ENCODE measurements at regions not wholly inside any gene's neighbourhood (a gene's known extent, or its start where the extent isn't known, plus 50 kb on each side); places are given as distances from the start of the nearest gene placed in this dataset.

DNA sequence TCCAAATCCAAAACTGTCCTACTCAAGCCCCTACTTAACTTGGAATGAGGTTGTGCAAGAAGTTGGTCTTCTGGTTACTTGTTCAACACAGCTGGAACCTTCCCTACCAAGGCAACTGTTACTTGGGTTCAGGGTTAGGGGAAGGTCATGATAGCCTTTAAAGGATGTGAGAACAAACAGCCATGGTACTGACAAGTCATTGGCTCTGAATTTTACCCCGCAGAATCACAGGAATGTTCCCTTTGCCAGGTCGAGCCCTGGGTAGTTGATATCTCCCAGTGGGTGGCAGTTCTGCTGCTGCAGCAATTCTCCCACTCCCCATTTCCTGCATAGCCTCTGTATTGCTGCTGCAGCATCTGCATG lies 396.1 kb upstream of the MPDZ start:
- WGBS, 2 donors, result 52 to 57% methylated on average over 2 of the region's 2 CpGs
- ATAC-seq (ENCODE audit: insufficient read depth, low FRiP score), result no peak

DNA sequence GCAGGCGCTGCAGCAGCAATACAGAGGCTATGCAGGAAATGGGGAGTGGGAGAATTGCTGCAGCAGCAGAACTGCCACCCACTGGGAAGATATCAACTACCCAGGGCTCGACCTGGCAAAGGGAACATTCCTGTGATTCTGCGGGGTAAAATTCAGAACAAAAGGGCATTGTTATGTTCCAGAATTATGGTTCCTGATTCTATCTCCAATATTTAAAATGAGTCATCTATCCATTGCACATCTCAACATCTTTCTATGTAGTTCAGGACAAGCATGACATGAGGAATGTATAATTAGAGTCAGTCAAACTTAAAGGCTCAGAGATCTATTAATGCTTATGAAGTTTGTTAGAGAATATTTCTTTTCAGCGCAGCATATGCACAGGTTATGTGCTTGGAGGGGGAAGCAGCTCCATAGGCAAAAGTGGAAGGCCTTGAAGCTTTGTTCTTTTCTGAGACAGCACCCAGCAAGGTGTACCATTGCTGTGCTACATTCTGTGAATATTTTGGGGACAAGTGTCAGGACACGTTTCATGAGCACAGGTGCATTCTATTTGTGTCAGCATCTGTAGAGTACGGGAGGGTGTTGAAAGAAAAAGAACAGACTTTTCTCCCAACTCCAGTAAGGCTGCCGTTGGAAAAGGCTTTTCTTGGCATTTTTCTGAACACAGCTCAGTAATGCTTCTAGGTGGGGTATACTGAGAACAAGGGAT lies 395.6 kb upstream of the MPDZ start:
- Histone ChIP-seq H3K27me3 (ENCODE audit: control insufficient read depth in 3 of 3, insufficient read depth in 3 of 3, low read length in 2 of 3) (no peaks in the 10 kb centered on the region), H3K27ac (ENCODE audit: low read depth in 1 of 2, low read length in 1 of 2) (peak overlapping the region in 1 of 2 donors; percentile 12), H3K36me3 (ENCODE audit: control insufficient read depth in 4 of 4, insufficient read depth in 4 of 4, low read length in 4 of 4) (peaks cover 0 to 2% (median 0%) of the 10 kb centered on the region in 4 donors), H3K4me1 (ENCODE audit: control insufficient read depth in 5 of 5, insufficient read depth in 5 of 5, low read length in 5 of 5) (no peaks in the 10 kb centered on the region), H3K9ac (ENCODE audit: insufficient read depth in 1 of 2, low read length in 2 of 2) (no peak overlapping the region), H3K4me3 (no peak overlapping the region), H3K9me3 (ENCODE audit: control insufficient read depth in 4 of 4, insufficient read depth in 3 of 4, low read length in 3 of 4) (no peaks in the 10 kb centered on the region)
- WGBS, 2 donors, result 80 to 83% methylated on average over 7 of the region's 7 CpGs
- TF ChIP-seq, protein P1, sequence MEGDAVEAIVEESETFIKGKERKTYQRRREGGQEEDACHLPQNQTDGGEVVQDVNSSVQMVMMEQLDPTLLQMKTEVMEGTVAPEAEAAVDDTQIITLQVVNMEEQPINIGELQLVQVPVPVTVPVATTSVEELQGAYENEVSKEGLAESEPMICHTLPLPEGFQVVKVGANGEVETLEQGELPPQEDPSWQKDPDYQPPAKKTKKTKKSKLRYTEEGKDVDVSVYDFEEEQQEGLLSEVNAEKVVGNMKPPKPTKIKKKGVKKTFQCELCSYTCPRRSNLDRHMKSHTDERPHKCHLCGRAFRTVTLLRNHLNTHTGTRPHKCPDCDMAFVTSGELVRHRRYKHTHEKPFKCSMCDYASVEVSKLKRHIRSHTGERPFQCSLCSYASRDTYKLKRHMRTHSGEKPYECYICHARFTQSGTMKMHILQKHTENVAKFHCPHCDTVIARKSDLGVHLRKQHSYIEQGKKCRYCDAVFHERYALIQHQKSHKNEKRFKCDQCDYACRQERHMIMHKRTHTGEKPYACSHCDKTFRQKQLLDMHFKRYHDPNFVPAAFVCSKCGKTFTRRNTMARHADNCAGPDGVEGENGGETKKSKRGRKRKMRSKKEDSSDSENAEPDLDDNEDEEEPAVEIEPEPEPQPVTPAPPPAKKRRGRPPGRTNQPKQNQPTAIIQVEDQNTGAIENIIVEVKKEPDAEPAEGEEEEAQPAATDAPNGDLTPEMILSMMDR (IDR thresholded peaks at IDR 0.05; ENCODE audit: control extremely low read depth, extremely low read depth), result no peak
- DNase-seq (no peak), ATAC-seq (ENCODE audit: insufficient read depth, low FRiP score) (no peak)

More for the DNA sequence above, 396.1 kb upstream of the MPDZ start:
- no peak overlapping the region for H3K4me3 ChIP-seq
- H3K36me3 ChIP-seq (ENCODE audit: control insufficient read depth in 4 of 4, insufficient read depth in 4 of 4, low read length in 4 of 4), result peaks cover 0 to 5% (median 0%) of the 10 kb centered on the region in 4 donors
- no peak for DNase-seq
- no peaks in the 10 kb centered on the region for H3K4me1 ChIP-seq (ENCODE audit: control insufficient read depth in 5 of 5, insufficient read depth in 5 of 5, low read length in 5 of 5)
- no peak overlapping the region for H3K9ac ChIP-seq (ENCODE audit: insufficient read depth in 1 of 2, low read length in 2 of 2)
- H3K9me3 ChIP-seq (ENCODE audit: control insufficient read depth in 4 of 4, insufficient read depth in 3 of 4, low read length in 3 of 4), result no peaks in the 10 kb centered on the region
- no peaks in the 10 kb centered on the region for H3K27me3 ChIP-seq (ENCODE audit: control insufficient read depth in 3 of 3, insufficient read depth in 3 of 3, low read length in 2 of 3)
- peak overlapping the region in 1 of 2 donors; percentile 12 for H3K27ac ChIP-seq (ENCODE audit: low read depth in 1 of 2, low read length in 1 of 2)
- TF ChIP-seq, protein P1 (IDR thresholded peaks at IDR 0.05; ENCODE audit: control extremely low read depth, extremely low read depth), result no peak

DNA sequence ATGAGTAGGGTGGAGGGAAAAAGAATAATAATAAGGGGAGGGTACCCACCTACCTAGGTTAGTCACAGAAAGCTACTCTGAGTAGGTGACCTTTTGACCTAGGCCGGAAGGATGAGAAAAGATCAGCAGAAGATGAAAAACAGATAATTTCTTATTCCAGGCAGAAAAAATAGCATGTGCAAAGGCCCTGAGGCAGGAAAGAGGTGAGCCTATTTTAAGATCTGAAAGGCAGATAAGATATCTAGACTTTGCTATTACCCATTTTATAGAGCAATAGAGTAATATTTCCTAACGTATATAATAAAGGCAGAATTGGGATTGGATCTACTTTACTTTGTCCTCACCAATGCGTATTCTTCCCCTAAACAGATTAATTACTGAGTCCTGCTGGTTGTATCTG lies 393.9 kb upstream of the MPDZ start:
- no peaks in the 10 kb centered on the region for H3K4me1 ChIP-seq (ENCODE audit: control insufficient read depth in 5 of 5, insufficient read depth in 5 of 5, low read length in 5 of 5)
- no peak overlapping the region for H3K9ac ChIP-seq (ENCODE audit: insufficient read depth in 1 of 2, low read length in 2 of 2)
- TF ChIP-seq, protein P1 (IDR thresholded peaks at IDR 0.05; ENCODE audit: control extremely low read depth, extremely low read depth), result no peak
- H3K27me3 ChIP-seq (ENCODE audit: control insufficient read depth in 3 of 3, insufficient read depth in 3 of 3, low read length in 2 of 3), result no peaks in the 10 kb centered on the region
- DNase-seq (no peak), ATAC-seq (ENCODE audit: insufficient read depth, low FRiP score) (no peak)
- H3K4me3 ChIP-seq, result no peak overlapping the region
- H3K36me3 ChIP-seq (ENCODE audit: control insufficient read depth in 4 of 4, insufficient read depth in 4 of 4, low read length in 4 of 4), result no peaks in the 10 kb centered on the region
- H3K9me3 ChIP-seq (ENCODE audit: control insufficient read depth in 4 of 4, insufficient read depth in 3 of 4, low read length in 3 of 4), result peaks cover 0 to 6% (median 0%) of the 10 kb centered on the region in 4 donors
- 31 to 85% methylated on average over 3 of the region's 3 CpGs for WGBS, 2 donors
- H3K27ac ChIP-seq (ENCODE audit: low read depth in 1 of 2, low read length in 1 of 2), result no peak overlapping the region
